HG03280 (cell line): ENCODE measurements at regions not wholly inside any gene's neighbourhood (a gene's known extent, or its start where the extent isn't known, plus 50 kb on each side); places are given as distances from the start of the nearest gene placed in this dataset.
A peak's percentile ranks its signal among the peaks of the same experiment; 100 is the strongest.

Experiments used
- ATAC-seq: cut with Tn5 transposase; IDR thresholded peaks from one replicate; pipeline ENCODE4 v1.9.1; 2021; ENCODE audit warnings: mild to moderate bottlenecking, moderate library complexity; ENCODE audit not compliant: unreplicated experiment

DNA sequence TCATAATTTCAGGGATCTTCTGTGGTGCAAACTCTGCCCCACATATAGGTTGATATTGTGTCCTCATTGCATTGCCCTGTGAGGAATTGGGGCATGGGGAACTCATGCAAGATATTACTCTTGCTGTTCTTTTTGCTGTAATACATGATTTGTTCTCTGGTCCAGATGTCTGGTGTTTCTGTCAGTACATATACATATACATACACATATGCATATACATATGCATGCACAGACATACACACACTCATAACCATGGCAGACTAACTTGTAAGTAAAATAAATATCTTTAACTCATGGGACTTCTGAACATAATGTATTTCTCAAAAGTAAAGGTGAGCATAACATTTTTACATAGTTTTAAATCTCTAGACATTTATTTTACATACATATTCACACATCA lies 438.3 kb downstream of the CD109 start:
- ATAC-seq = no peak

- no peak for ATAC-seq
Measured at GRCh38 chr6:74133073-74133472, 437.1 kb downstream of the CD109 start.

- no peak for ATAC-seq
Measured at GRCh38 chr6:74130641-74131040, 434.6 kb downstream of the CD109 start.

DNA sequence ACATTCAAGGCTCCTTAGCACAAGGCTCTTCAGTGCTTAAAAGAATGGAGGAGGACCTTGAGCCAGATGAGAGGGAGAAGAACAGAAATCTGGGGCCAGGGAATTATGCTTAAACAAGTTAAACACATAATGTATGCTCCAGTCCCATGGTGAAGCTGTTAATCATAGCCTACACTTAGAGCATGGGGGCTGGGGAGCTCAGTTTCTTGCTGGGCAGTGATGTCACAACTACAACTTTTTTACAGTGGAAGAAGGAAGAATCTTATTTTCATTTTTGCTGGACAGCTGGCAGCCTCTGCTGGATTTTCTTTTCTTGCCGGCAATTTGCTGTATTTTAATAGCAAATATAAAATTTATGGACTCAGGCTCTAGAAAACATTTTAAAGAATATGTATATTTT lies 432.5 kb downstream of the CD109 start:
- ATAC-seq = no peak

- ATAC-seq = no peak
Measured at GRCh38 chr6:74117113-74117512, 421.1 kb downstream of the CD109 start.

DNA sequence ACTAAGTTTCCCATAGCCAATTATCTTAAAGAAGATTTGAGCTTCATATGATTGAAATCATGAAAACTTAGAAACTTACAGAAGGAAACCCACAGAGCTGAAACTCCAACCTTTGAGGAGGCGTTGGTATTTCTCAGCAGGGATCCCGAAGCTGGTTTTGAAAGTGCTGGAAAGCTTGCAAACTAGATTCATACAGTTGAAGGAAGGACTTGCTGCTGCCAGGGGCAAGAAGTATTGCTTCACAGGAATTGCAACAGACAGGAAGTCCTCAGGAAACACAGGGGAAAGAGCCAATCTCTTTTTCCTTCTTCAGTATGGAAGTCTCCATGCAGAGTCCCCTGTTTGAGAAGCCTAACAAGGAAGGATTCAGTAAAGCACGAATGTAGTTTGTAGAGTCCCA lies 419.7 kb downstream of the CD109 start:
- ATAC-seq = no peak

GRCh38 chr6:74114428-74114827 lies 418.4 kb downstream of the CD109 start:
- ATAC-seq = no peak

- no peak for ATAC-seq
Measured at GRCh38 chr6:74113901-74114300, 417.9 kb downstream of the CD109 start.

DNA sequence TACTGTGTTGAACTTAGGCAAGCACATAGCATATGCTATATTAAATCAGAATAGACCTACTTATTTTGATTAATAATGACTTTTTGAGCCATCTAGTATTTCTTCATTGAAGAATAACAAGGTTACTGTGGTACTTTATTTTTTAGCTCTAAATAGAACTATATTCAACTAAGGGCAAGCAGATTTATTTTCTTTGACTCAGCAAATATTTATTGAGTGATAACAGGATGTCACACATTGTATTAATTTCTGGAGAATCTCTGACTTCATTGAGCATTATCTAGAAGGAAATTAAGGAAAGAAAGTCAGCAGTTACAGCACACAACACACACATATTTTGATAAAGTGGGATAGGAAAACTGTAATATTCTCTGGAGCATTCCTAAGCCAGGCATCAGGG lies 407.4 kb downstream of the CD109 start:
- no peak for ATAC-seq

DNA sequence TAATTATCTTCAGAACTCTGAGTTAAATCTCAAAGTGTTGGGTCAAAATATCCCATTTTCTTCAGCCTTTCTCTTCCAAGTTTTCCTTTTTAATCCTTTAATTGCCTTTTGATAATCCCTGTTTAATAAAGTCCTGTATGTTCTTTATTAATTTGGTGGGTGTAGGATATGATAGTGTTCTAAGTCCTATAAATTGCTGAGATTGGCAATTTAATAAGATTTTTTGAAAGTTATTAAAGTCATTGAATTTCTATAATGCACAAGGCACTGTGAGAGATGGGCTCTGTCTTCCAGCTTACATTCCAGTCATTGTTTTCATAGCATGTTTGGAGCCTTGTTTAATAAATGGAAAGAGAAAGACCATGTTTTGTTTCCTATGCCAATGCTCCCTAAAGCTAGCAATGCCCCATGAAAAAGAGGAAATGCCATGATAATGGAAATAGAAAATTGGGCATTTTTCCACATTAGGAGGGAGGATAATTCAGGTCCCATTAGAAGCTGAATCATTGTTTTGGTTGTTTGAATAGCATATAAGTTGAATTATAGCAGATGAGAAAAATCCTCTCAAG lies 404.8 kb downstream of the CD109 start:
- no peak for ATAC-seq

DNA sequence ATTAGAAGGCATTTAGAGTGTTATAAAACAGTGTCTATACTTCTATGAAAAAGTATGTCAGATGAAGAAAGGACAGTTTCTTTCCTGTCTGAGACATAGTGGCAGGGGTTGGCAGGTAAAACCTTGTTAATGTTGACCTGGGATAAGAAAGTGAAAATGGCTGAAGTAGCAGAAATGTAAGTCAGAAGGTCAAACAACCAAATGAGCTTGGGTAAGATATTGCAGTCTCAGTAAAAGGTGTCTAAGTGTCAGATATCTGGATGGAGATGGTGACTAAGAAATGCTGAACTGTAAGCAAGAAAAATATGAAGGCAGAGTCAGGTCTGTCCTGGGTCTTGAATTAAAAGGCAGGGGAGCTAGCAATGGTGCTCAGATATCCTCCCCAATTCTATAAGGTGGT lies 400.3 kb downstream of the CD109 start:
- no peak for ATAC-seq

DNA sequence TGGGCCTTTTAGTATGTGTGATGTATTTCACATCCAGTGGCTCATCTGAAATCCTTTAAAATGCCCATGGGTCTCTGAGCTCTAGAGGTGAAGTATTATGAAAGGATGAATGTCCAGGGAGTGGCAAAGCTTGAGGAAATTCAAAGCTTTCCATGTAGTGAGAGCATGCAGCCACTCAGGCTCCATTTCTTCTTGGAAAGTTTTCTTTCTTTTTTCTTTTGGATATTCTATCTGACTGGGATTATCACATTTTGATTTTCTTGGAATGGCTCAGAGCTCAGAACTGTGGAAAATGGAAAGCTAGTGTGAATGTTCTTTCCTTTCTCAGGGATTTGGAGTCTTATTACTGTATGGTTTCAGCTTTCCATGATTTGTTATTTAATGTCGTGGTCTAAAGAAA lies 397.4 kb downstream of the CD109 start:
- no peak for ATAC-seq

DNA sequence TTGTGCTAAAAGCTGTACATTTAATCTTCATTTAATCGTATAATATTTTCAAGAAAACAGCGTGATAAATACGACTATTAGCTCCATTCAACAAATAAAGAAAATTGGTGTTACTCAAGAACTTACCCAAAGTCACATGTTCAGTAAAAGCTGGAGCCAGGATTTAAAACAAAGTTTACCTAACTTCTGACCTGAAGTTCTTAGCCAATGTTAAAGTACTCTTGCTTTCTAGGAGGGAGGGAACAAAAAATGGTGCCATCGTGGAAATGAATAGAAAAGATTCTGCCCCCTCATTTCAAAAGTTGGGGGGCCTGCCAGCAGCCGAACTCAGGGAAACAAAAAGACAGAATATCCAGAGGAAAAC lies 395.8 kb downstream of the CD109 start:
- no peak for ATAC-seq

DNA sequence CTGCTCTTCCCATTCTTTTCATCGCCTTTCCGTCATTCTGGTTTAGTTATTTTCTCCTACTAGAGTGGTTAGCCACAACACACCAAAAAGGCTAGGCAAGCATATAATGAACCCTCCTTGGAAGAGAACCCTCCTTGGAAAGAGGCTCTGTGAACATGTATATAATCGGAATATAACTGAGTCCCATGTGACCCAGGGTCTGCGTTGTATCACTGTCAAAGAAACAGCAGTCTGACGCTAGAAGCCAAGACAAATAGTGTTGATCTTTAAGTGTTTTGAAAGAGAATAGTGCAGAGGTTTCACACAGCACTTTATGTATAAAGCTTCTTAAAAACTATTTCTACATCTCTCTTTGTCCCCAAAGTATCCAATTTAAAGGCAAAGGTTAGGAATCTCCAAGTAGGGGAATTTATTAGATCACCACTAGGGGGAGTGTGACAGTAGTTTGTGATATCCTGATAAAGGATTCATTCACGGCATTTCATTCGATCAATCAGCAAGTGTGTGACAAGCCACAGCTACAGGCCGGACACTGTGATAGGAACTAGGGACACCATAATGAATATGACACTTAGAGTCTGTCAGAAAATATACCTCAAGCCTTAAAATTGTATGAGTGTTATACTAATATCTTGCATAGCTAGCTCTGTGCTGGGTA lies 395.3 kb downstream of the CD109 start:
- ATAC-seq = peak; percentile 56

DNA sequence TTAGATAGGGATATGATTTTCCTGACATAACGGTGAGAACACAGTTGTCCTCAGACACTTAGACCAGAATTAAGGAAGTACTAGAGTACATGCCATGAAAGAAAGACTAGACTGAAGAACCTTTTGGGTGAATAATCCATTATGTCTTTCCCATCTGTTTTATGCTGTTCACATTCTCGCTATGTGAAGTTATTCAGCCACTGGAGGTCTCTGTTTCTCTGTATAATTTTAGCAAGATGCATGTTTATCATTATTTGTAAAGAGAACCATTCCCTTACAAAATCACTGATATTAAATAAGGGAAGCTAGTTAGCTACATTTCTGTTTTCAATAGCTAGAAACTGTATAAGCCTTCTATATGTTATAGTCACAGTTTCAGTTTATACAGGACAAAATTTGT lies 391.9 kb downstream of the CD109 start:
- no peak for ATAC-seq

GRCh38 chr6:74075896-74076295 lies 379.9 kb downstream of the CD109 start:
- ATAC-seq = no peak

GRCh38 chr6:74075323-74075722 lies 379.3 kb downstream of the CD109 start:
- no peak for ATAC-seq

GRCh38 chr6:74074645-74075044 lies 378.6 kb downstream of the CD109 start:
- no peak for ATAC-seq

GRCh38 chr6:74073999-74074398 lies 378.0 kb downstream of the CD109 start:
- ATAC-seq = no peak

DNA sequence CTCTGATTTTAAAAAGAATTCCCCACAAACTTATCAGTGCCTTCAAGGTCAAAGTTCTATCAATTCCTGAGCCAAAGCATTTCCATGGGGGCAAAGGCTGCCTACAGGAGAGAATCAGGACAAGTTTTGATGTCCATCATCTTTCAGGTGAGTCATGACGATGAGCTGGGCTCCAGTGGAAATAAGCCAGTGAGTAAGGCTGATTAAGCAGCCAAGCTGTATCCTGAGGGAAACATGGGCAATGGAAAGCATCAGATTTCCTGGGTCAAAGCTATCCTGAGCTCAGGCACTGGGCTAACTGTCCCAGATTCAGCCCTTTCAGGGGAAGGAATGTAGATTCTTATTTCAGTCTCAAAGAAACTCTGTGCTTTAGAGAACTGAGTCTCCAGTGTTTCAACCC lies 377.4 kb downstream of the CD109 start:
- no peak for ATAC-seq

GRCh38 chr6:74071214-74071613 lies 375.2 kb downstream of the CD109 start:
- no peak for ATAC-seq

DNA sequence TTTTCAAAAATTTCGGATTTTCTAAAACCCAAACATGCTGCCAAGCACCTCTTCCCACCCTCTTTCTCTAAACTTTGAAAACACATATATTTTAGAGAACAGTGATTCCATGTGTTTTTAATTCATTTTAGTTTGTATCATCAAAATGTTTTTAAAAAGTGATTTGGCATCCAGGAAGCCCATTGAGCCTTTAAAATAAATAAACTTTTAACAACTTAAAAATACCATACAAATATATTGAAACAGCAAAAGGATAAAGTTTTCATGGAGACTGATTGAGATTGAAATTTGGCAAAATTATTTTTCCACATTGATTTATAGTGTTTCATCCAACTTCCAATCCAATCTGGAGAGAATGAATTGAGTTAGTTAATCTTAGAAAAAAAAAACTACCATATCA lies 374.7 kb downstream of the CD109 start:
- no peak for ATAC-seq

DNA sequence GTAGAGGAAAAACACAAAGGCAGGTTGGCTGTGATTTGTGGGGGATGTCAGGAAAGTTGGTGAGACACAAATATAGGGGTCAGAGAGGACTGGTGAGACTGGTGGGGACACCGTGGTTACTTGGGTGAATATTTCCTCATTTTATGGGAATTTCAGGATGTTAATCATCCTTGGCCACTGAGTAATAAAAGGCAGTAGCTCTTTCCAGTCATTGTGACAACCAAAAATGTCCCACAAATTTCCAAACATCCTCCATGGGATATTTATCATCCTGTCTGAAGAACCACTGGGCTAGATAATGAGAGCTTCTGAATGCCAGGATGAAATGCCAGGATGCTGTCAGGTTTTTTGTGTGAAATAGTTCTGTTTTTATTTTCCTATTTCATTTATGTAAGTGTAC lies 374.1 kb downstream of the CD109 start:
- ATAC-seq = no peak
